ENCODE measurements at regions not wholly inside any gene's neighbourhood (a gene's known extent, or its start where the extent isn't known, plus 50 kb on each side); places are given as distances from the start of the nearest gene placed in this dataset.

DNA sequence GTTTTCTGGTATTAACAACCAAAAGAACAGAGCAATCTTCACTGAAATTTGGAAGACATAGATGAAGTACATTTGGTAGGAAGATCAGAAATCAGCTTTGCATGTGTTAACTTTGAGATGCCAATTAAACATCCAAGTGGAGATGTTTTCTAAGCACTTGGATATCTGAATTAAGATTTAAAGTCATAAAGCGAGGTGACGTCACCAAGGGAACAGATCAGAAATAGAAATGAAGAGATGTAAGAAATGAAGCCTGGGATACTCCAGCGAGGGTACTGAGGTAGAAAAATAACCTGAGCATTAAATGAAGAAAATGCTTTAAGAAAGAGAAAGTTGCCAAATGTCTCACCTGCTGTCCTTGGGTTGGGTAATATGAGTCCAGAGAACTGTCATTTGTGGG is 1223.3 kb downstream of the MAT2B start:
- TF ChIP-seq, protein P1, sequence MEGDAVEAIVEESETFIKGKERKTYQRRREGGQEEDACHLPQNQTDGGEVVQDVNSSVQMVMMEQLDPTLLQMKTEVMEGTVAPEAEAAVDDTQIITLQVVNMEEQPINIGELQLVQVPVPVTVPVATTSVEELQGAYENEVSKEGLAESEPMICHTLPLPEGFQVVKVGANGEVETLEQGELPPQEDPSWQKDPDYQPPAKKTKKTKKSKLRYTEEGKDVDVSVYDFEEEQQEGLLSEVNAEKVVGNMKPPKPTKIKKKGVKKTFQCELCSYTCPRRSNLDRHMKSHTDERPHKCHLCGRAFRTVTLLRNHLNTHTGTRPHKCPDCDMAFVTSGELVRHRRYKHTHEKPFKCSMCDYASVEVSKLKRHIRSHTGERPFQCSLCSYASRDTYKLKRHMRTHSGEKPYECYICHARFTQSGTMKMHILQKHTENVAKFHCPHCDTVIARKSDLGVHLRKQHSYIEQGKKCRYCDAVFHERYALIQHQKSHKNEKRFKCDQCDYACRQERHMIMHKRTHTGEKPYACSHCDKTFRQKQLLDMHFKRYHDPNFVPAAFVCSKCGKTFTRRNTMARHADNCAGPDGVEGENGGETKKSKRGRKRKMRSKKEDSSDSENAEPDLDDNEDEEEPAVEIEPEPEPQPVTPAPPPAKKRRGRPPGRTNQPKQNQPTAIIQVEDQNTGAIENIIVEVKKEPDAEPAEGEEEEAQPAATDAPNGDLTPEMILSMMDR (IDR thresholded peaks at IDR 0.05): no peak

DNA sequence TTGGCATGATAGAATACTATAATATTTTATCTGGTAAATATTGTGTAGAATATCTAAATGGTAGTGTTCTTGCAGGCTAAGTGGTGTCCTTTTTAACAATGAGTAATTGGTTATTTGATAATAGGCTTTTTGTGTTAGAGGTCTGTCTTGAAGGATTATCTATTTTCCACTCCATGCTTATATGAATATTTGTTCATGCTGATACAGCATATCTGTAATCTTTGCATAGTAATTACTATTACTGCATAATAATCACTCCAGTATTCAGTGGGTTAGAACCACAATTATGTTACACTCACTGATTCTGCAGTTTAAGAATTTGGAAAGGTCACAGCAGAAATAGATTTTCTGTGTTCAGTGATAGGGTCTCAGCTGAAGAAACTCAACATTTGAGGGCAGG is 1229.9 kb downstream of the MAT2B start:
- TF ChIP-seq, protein P1 (IDR thresholded peaks at IDR 0.05): no peak

DNA sequence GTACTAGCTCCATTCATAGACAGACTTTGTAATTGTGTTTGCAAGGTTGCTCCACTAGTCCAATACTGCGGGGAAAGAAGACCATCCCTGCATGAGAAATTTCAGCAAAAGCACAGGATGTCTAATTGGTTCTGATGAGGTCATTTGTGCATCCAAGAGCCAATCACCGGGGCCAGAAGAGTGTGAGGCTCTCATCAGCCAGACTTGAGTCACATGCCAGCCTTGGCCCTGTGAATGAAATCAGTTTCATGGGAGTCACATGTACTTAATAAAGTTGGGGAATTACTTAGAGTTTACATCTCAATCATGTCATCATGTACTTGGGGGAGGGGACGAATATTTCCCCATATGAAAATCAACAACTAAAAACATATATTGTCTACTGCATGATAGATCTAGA is 1236.0 kb downstream of the MAT2B start:
- TF ChIP-seq, protein P1 (IDR thresholded peaks at IDR 0.05): no peak

DNA sequence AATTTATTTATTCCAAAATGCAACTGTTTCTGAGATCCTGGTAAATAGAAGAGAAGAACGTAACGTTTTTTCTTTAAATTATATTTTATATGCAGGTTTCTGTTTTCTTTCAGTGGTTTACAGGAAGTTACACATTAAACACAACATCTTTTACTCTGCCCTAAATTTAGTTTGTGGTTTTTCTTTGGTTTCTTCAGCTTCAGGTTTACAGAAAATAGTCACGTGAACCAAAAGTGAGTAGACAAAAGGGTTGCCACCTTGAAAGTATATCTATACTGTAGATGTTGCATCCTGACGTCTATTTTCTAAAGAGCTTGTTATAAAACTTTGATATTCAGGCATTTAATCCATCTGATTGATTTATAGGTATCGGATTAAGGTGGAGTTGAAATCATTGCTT is 1236.6 kb downstream of the MAT2B start:
- TF ChIP-seq, protein P1 (IDR thresholded peaks at IDR 0.05): no peak

DNA sequence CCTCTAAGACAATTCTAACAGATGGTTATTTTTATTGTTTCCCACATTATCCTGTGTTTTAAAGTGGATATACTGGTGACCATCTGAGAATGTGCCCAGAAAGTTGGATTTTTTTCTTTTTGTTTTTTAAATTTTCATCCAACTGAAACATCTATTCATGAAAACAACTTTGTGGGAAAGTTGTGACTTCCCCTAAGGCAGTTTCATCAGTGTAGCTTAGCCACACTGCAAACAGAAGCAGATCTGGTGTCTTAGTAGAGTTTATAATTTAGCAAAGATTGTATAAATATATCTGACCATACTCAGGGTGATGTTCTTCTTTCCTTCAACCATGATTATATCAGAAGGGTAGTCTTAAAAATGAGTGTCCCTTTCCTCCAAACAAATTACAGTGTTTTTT is 1241.3 kb downstream of the MAT2B start:
- TF ChIP-seq, protein P1 (IDR thresholded peaks at IDR 0.05): no peak

DNA sequence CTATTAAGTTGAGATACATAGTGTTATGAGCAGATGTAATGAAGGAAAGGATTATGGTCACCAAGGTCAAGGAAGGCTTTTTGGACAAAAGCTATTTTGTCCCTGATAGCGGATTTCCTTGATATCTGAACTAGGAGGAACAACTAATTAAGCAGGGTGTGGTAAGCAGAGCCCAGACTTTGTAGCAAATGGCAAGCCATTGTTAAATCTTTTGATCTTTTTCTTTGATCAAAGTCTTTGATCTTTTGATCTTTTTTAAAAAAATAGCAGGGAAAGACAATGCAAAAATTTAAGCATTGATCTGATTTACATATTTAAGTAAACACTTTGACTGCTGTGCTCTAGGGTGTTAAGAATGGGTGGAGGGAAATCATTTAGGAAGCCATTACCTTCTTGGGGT is 1242.0 kb downstream of the MAT2B start:
- TF ChIP-seq, protein P1 (IDR thresholded peaks at IDR 0.05): no peak

DNA sequence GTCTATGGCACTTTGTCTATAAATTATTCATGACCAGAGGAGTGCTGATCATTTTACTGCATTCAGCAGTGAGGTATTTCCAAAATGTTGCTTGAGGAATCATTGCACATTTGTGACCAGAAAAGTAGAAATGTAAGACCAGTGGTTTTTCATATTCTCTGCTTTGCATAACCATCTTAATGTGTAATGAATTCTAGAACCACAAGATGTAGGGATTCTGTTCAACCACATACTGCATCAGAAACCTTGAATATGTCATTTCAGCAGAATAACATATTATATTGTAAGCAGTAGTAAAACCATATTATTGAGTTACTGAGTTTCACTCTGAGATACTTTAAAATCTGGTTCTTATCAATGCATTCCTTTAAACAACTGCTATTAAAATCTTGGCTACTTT is 1243.4 kb downstream of the MAT2B start:
- TF ChIP-seq, protein P1 (IDR thresholded peaks at IDR 0.05): no peak

DNA sequence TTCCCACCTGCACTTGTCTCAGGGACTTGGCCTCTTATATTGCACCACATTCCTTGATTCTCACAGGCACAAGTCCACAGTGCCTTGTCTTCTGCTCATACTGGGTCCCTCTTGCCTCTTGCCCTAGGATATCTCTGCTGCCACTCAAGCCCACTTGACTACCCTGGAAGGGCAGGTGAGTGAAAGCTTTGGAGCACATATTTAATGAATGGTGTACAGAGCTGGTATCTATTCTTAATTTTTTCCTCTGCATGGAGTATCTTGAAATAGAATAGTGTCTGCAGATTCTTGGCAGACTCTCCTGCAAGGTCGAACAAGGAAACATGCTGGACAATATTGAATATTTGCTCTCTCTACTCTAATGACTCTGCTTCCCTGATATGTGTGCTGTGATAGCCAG is 1248.0 kb downstream of the MAT2B start:
- TF ChIP-seq, protein P1 (IDR thresholded peaks at IDR 0.05): no peak

Measured in LNCAP (cell line).